ENCODE measurements at regions not wholly inside any gene's neighbourhood (a gene's known extent, or its start where the extent isn't known, plus 50 kb on each side); places are given as distances from the start of the nearest gene placed in this dataset.

- H3K27ac ChIP-seq, result no peak overlapping the region
- no peak overlapping the region for H3K4me3 ChIP-seq
- DNase-seq (ENCODE audit: low read depth in 1 of 2, low spot score in 2 of 2), result no peak
- no peaks in the 10 kb centered on the region; the same call in 1 of the 2 replicates for H3K27me3 ChIP-seq (replicated peaks)
- no peaks in the 10 kb centered on the region for H3K36me3 ChIP-seq
- H3K4me1 ChIP-seq (replicated peaks), result no peaks in the 10 kb centered on the region
- no peaks in the 10 kb centered on the region for H3K9me3 ChIP-seq (replicated peaks)
These were observed 177.8 kb upstream of the HAND2 start for GRCh38 chr4:173707658-173708419.

GRCh38 chr4:173704201-173704600 is 174.2 kb upstream of the HAND2 start:
- no peak for DNase-seq (ENCODE audit: low read depth in 1 of 2, low spot score in 2 of 2)
- no peaks in the 10 kb centered on the region for H3K36me3 ChIP-seq

GRCh38 chr4:173703021-173703420 is 173.0 kb upstream of the HAND2 start:
- no peak for DNase-seq (ENCODE audit: low read depth in 1 of 2, low spot score in 2 of 2)
- Histone ChIP-seq H3K27ac (no peak overlapping the region), H3K4me3 (no peak overlapping the region), H3K9me3 (replicated peaks) (no peaks in the 10 kb centered on the region), H3K4me1 (replicated peaks) (no peaks in the 10 kb centered on the region), H3K27me3 (replicated peaks) (no peaks in the 10 kb centered on the region; the same call in 1 of the 2 replicates), H3K36me3 (no peaks in the 10 kb centered on the region)

More at GRCh38 chr4:173704201-173704600, 174.2 kb upstream of the HAND2 start:
- Histone ChIP-seq H3K4me3 (no peak overlapping the region), H3K27ac (no peak overlapping the region), H3K27me3 (replicated peaks) (no peaks in the 10 kb centered on the region; the same call in 1 of the 2 replicates), H3K4me1 (replicated peaks) (no peaks in the 10 kb centered on the region), H3K9me3 (replicated peaks) (no peaks in the 10 kb centered on the region)

GRCh38 chr4:173700650-173701049 is 170.6 kb upstream of the HAND2 start:
- no peak for DNase-seq (ENCODE audit: low read depth in 1 of 2, low spot score in 2 of 2)
- H3K27me3 ChIP-seq (replicated peaks), result no peaks in the 10 kb centered on the region; the same call in 1 of the 2 replicates
- H3K4me1 ChIP-seq (replicated peaks), result no peaks in the 10 kb centered on the region
- no peak overlapping the region for H3K4me3 ChIP-seq
- H3K36me3 ChIP-seq, result no peaks in the 10 kb centered on the region
- no peaks in the 10 kb centered on the region for H3K9me3 ChIP-seq (replicated peaks)
- H3K27ac ChIP-seq, result no peak overlapping the region

- no peak overlapping the region for H3K27ac ChIP-seq
- no peak for DNase-seq (ENCODE audit: low read depth in 1 of 2, low spot score in 2 of 2)
- H3K4me3 ChIP-seq, result no peak overlapping the region
- no peaks in the 10 kb centered on the region for H3K9me3 ChIP-seq (replicated peaks)
- no peaks in the 10 kb centered on the region for H3K36me3 ChIP-seq
- no peaks in the 10 kb centered on the region for H3K4me1 ChIP-seq (replicated peaks)
- no peaks in the 10 kb centered on the region; the same call in 1 of the 2 replicates for H3K27me3 ChIP-seq (replicated peaks)
These were observed 169.9 kb upstream of the HAND2 start for GRCh38 chr4:173699841-173700475.

GRCh38 chr4:173698557-173699262 is 168.7 kb upstream of the HAND2 start:
- no peak for DNase-seq (ENCODE audit: low read depth in 1 of 2, low spot score in 2 of 2)
- H3K9me3 ChIP-seq (replicated peaks), result no peaks in the 10 kb centered on the region
- H3K36me3 ChIP-seq, result no peaks in the 10 kb centered on the region
- H3K27me3 ChIP-seq (replicated peaks), result no peaks in the 10 kb centered on the region; the same call in 1 of the 2 replicates
- no peak overlapping the region for H3K27ac ChIP-seq
- H3K4me1 ChIP-seq (replicated peaks), result no peaks in the 10 kb centered on the region
- no peak overlapping the region for H3K4me3 ChIP-seq

GRCh38 chr4:173697840-173698239 is 167.8 kb upstream of the HAND2 start:
- Histone ChIP-seq H3K9me3 (replicated peaks) (no peaks in the 10 kb centered on the region), H3K36me3 (no peaks in the 10 kb centered on the region), H3K27me3 (replicated peaks) (no peaks in the 10 kb centered on the region), H3K27ac (no peak overlapping the region), H3K4me3 (no peak overlapping the region), H3K4me1 (replicated peaks) (no peaks in the 10 kb centered on the region)
- no peak for DNase-seq (ENCODE audit: low read depth in 1 of 2, low spot score in 2 of 2)

GRCh38 chr4:173696551-173696950 is 166.5 kb upstream of the HAND2 start:
- DNase-seq (ENCODE audit: low read depth in 1 of 2, low spot score in 2 of 2), result no peak
- H3K4me1 ChIP-seq (replicated peaks), result no peaks in the 10 kb centered on the region
- H3K36me3 ChIP-seq, result no peaks in the 10 kb centered on the region
- no peak overlapping the region for H3K4me3 ChIP-seq
- H3K27me3 ChIP-seq (replicated peaks), result no peaks in the 10 kb centered on the region
- H3K9me3 ChIP-seq (replicated peaks), result no peaks in the 10 kb centered on the region
- no peak overlapping the region for H3K27ac ChIP-seq

- H3K4me1 ChIP-seq (replicated peaks), result no peaks in the 10 kb centered on the region
- no peak for DNase-seq (ENCODE audit: low read depth in 1 of 2, low spot score in 2 of 2)
- no peaks in the 10 kb centered on the region for H3K36me3 ChIP-seq
- no peak overlapping the region for H3K4me3 ChIP-seq
- H3K9me3 ChIP-seq (replicated peaks), result no peaks in the 10 kb centered on the region
- H3K27me3 ChIP-seq (replicated peaks), result no peaks in the 10 kb centered on the region
- H3K27ac ChIP-seq, result no peak overlapping the region
These were observed 166.0 kb upstream of the HAND2 start for GRCh38 chr4:173696011-173696410.

GRCh38 chr4:173685831-173686210 is 155.8 kb upstream of the HAND2 start:
- Histone ChIP-seq H3K4me3 (no peak overlapping the region), H3K9me3 (replicated peaks) (no peaks in the 10 kb centered on the region), H3K27me3 (replicated peaks) (no peaks in the 10 kb centered on the region; the same call in 1 of the 2 replicates), H3K4me1 (replicated peaks) (no peaks in the 10 kb centered on the region), H3K36me3 (no peaks in the 10 kb centered on the region), H3K27ac (no peak overlapping the region)
- DNase-seq (ENCODE audit: low read depth in 1 of 2, low spot score in 2 of 2), result no peak

GRCh38 chr4:173685165-173685830 is 155.3 kb upstream of the HAND2 start:
- H3K27me3 ChIP-seq (replicated peaks), result no peaks in the 10 kb centered on the region; the same call in 1 of the 2 replicates
- no peak overlapping the region for H3K27ac ChIP-seq
- DNase-seq (ENCODE audit: low read depth in 1 of 2, low spot score in 2 of 2), result no peak
- H3K36me3 ChIP-seq, result no peaks in the 10 kb centered on the region
- H3K4me3 ChIP-seq, result no peak overlapping the region
- no peaks in the 10 kb centered on the region for H3K9me3 ChIP-seq (replicated peaks)
- H3K4me1 ChIP-seq (replicated peaks), result no peaks in the 10 kb centered on the region

- no peaks in the 10 kb centered on the region; the same call in 1 of the 2 replicates for H3K27me3 ChIP-seq (replicated peaks)
- no peak overlapping the region for H3K27ac ChIP-seq
- no peaks in the 10 kb centered on the region for H3K36me3 ChIP-seq
- no peaks in the 10 kb centered on the region for H3K9me3 ChIP-seq (replicated peaks)
- no peak overlapping the region for H3K4me3 ChIP-seq
- no peaks in the 10 kb centered on the region for H3K4me1 ChIP-seq (replicated peaks)
- DNase-seq (ENCODE audit: low read depth in 1 of 2, low spot score in 2 of 2), result no peak
These were observed 154.2 kb upstream of the HAND2 start for GRCh38 chr4:173684223-173684622.

- DNase-seq (ENCODE audit: low read depth in 1 of 2, low spot score in 2 of 2), result no peak
- no peak overlapping the region for H3K4me3 ChIP-seq
- no peak overlapping the region for H3K27ac ChIP-seq
- no peaks in the 10 kb centered on the region for H3K4me1 ChIP-seq (replicated peaks)
- no peaks in the 10 kb centered on the region; the same call in 1 of the 2 replicates for H3K27me3 ChIP-seq (replicated peaks)
- H3K9me3 ChIP-seq (replicated peaks), result no peaks in the 10 kb centered on the region
- H3K36me3 ChIP-seq, result no peaks in the 10 kb centered on the region
These were observed 152.6 kb upstream of the HAND2 start for GRCh38 chr4:173682609-173683008.
